ENCODE measurements at regions not wholly inside any gene's neighbourhood (a gene's known extent, or its start where the extent isn't known, plus 50 kb on each side); places are given as distances from the start of the nearest gene placed in this dataset.

DNA sequence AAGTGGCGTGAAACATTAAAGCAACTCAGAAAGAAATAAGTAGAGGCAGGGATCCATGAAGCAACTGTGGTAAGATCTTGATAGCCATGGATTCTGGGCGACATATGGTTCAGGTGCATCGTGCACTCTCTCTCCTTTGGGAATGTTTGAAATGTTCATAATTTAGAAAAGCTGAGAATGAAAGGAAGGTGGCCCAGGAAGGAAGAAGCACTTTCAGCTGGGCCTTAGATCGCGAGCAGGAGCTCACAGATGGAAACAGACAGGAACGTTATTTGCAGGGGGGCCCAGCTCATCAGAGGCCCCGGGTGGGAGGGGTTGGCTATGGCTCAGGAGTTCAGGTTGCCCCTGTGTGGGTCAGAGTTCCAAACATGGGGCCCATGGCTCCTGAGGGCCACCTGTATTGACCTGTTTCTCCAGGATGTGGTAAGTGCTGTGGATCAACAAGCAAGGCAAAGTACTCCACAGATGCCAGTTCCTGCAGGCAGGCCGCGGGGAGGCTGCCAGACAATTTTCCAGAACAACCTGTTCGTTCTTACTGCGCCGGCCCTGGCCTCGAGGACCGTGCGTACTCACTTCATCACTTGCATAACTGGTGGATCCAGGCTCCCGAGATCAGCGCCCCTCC lies 253.2 kb downstream of the TOMM20 start:
- no peak for DNase-seq

DNA sequence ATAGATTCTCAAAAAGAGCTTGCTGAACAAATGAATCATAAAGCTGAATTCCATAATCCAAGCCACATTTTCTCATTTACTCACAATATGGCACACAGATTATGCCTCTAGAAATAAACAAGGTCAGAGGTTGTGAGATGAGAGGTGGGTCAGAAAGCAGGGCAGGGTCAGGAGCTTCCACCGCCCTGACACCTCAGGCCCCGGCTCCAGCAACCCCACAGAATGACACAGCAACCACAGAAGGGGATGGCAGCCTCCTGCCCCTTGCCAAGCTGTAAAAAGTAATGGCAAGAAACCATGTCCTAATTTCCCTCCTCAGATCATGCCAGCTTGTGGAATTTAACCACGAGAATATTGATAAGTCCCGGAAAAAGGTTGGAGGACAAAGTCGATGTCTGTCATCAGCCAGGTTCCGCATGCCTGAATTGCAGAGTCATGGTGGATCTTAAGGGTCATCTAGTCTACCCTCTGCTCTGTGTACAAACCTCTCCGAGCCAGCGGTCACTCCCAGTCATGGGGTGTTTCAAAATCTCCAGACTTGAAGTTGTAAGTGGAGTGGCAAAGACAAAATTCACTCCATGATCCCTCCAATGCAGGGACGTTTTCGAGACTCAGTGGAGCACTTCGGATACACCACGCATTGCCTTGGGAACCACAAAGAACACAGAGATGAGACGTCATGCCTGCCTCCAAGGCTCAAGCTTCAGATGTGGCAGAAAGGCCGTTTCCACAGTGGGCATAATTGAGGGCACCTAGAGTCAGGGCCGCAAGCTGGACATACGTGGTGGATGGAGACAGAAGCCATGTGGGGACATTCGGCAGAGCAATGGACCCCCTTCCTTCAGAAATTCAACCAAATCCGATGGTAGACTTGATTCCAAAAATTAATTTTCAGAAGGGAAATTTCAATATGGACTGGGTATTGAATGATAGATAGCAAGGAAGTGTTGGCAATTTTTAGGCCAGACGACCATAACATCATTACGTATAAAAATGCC lies 254.0 kb downstream of the TOMM20 start:
- DNase-seq = no peak

- DNase-seq = no peak
Measured at GRCh38 chr1:234871710-234872271, 256.8 kb downstream of the TOMM20 start.

- DNase-seq = no peak
Measured at GRCh38 chr1:234871039-234871709, 257.5 kb downstream of the TOMM20 start.

- DNase-seq = peak; percentile 76
Measured at GRCh38 chr1:234870020-234870981, 258.3 kb downstream of the TOMM20 start.

DNA sequence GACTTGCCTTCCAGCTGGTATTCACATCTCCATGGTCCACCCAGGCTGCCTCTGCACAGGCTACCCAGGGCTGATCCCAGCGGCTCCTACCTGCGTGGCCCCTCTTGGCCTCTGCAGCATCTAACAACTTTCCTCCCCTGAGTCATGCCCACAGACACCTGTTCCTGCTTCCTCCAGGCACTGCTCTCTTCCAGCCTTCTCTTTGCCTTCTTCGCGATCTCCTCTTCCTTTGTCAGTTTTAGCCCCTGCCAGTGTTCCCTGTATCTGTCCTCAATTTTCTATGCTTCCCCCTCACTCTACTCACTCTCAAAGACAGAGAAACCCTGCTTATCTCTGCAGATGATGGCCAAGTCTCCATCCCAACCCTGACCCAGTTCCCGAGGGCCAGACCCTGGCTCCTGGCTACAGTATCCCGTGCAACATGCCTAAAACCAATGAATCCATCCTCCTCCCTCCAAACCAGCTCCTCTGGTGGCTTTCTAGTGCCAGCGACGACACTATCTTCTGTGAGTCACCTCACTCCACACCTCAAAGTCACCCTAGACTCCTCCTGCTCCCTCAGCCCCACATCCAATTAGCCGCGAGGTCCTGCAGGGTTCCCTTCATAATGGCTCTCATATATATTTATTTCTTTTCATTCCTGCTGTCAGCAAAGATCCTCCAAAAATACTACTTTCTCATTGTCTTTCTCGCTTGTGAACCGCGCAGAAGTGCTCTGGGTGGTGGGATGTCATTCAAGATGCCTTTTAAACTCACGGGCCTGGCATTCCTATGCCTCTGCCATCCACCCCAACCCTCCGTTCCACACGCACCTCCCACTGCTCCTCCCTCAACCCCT lies 259.2 kb downstream of the TOMM20 start:
- no peak for DNase-seq

- DNase-seq = no peak
Measured at GRCh38 chr1:234868296-234869147, 258.5 kb upstream of the IRF2BP2 start.

- no peak for DNase-seq
Measured at GRCh38 chr1:234866007-234866866, 256.3 kb upstream of the IRF2BP2 start.

DNA sequence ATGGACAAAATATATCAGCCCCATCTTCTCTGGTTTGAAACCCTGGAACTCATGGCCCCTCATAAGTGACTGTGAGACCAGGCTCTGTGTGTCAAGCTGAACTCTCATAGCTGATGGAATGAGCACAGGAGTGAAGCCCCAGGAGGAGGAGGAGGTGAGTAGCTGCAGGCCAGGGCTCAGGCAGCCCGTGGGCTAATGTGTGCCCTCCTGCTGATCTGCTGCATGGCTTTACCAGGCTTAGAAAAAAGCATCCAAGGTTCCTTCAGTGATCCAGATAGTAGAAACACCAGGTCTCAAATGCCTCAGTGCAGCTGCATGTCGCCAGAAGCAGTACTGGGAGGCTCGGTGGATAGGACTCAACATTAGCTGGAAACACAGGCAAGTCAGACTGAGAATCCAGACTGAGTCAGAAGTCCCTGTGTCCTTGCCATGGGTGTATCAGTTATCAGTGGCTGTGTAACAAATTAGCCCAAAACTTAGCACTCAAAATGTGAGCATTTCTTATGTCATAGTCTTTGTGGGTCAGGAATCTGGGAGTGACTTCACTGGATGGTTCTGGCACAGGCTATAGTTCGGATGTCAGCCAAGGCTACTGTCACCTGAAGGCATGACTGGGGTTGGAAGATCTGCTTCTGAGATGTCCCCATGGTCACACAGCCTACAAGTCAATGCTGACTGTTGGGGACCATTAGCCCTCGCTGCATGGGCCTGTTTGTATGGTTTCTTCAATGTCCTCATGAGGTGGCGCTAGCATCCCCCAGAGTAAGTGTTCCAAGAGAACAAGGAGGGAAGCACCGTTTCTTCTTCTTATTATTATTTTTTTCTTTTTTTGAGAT lies 255.4 kb upstream of the IRF2BP2 start:
- DNase-seq = no peak

DNA sequence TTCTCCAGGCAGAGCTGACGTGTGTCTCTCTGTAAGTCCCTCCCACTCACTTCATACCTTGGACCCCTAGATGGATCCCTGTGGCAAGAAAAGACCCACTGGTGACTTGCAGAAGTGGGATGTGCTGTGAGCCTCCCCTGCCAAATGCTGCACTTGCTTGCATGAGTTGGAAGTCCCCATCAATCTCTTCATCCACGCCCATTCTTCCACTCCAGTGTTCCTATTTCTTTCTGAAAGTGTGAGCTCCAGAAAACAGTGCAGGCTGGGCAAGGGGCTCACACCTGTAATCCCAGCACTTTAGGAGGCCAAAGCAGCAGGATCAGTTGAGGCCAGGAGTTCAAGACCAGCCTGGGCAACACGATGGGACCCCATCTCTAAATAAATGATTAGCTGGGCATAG lies 254.1 kb upstream of the IRF2BP2 start:
- DNase-seq = no peak

- peak; percentile 26 for DNase-seq
Measured at GRCh38 chr1:234863551-234863971, 253.6 kb upstream of the IRF2BP2 start.

- DNase-seq = peak; percentile 58
Measured at GRCh38 chr1:234862944-234863515, 253.1 kb upstream of the IRF2BP2 start.

DNA sequence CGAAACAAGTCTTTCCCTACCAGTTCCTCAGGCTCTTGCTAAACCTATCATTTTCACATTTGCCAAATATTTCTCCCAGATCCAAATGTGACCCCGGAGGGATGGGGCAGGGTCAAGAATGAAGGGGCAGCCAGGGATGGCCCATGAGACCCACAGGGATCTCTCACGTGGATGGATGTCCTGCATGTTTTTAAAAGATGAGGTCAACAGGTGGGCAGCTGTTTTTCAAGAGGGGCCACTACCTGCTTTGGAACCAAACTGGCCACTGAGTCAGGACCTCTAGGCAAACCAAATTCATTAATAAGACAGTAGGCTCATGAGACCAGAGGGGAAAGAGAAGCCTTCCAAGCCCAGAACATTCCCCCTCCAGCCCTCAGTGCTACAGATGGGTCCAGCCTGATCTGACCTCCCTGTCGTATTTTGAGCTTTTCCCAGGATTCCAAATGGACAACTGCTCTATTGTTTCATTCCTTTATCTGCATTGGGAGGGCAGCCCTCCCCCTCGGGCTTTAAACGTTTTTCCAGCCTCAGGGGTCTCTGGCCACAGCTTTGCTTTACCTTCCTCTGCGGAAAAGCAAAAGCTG lies 252.5 kb upstream of the IRF2BP2 start:
- DNase-seq = no peak

DNA sequence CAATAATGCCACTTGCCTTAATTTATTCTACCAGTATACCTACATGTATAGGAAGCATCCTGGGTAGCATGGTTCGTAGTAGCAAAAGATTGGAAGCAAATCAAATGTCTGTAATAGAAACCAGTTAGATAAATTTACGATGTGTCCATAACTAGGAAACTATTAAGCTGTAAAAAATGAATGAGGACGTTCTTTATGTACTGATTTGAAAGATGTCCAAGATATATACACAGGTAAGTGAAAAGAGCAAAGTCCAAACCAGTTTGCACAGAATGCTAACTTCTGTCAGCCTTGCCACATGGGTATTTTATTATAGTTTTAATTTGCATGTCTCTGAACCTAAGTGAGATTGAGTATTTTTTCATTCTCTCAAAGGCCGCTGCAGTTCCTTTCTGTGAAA lies 251.8 kb upstream of the IRF2BP2 start:
- DNase-seq = no peak

DNA sequence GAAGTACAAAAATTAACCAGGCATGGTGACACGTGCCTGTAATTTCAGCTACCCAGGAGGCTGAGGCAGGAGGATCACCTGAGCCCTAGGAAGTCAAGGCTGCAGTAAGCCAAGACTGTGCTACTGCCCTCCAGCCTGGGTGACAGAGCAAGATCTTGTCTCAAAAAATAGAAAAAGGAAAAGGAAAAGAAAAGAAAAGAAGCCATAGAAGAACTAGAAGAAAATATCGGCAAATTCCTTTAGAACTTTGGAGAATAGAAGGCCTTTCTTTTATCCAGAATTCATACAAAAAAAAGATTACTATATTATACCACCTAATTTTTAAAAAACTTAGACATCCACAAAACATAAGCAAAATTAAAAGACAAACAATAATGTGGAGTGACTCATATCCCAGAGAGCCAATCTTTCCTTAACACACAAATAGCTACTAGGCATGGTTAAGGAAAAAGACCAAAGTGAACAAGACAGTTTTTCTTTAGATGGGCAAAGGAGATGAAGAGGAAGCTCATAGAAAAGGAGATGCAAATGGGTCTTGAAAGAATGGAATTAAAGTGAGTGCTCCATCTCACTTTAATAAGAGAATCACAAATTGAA lies 251.1 kb upstream of the IRF2BP2 start:
- no peak for DNase-seq

DNA sequence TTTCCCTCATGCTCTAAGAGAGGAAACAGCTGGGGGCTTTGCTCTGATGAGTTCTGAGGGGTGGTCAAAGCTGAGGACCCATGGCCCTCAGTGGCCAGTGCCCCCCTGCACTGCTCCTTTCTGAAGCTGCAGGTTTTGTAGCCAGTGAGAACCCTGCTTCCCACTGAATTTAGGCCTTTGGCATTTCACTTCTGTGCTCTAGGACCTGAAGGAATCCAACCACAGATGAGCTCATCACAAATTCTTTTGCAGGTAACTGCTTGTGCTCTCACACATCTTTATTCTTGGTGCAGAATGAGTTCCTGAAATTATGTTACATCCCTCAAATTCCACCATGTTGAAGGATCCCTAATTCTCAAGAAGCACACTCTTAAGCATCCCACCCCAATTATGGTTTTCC lies 248.7 kb upstream of the IRF2BP2 start:
- no peak for DNase-seq

DNA sequence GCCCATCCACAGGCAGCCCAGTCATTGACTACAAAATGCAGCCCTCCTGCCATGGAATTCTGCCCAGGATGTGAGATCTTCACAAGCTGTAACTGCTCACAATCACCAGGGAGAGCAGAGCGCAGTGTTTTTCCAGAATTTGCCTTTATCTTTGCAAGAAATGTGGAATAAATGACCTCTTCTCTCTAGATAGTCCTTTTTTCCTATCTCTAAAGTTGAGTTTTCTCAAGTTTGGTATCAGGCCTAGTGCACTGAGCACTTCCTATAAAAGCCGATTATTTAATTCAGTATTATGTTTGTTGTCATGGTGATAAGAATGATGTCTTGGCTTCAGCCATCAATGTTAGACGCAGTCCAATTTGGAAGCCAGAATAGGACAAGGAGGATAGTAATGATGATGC lies 246.9 kb upstream of the IRF2BP2 start:
- no peak for DNase-seq
